CD8-positive, alpha-beta memory T cell (primary cell): ENCODE measurements at regions not wholly inside any gene's neighbourhood (a gene's known extent, or its start where the extent isn't known, plus 50 kb on each side); places are given as distances from the start of the nearest gene placed in this dataset.

Experiments used
- CTCF ChIA-PET: fragments of 350-600 bp; sonication (Branson Sonifier 250); formaldehyde crosslinking; loops from one replicate; lab custom pipeline; 2021; ENCODE audit warnings: antibody characterized with exemption; lab: Charles Lee
- POLR2A ChIA-PET: fragments of 350-600 bp; sonication (Branson Sonifier 250); formaldehyde crosslinking; loops from one replicate; lab custom pipeline; 2021; ENCODE audit warnings: antibody characterized with exemption; lab: Charles Lee
- DNase-seq, 5 donors: peaks; one replicate each; pipeline versions ENCODE4 v3.0.0 to v3.0.0-alpha.2; 2020 to 2022; ENCODE audit warnings: mixed read lengths in 1 of 5
- H3K27ac ChIP-seq: one replicate; pipeline ENCODE4 v1.7.0; 2013; ENCODE audit warnings: low read depth, mild to moderate bottlenecking, low read length, moderate library complexity
- H3K27me3 ChIP-seq: 2 replicates; pipeline ENCODE4 v1.7.0; 2013; ENCODE audit warnings: low read length, mild to moderate bottlenecking; ENCODE audit not compliant: insufficient read depth, poor library complexity, severe bottlenecking
- H3K36me3 ChIP-seq: 2 replicates; pipeline ENCODE4 v1.7.0; 2013; ENCODE audit warnings: mild to moderate bottlenecking, low read length, moderate library complexity; ENCODE audit not compliant: insufficient read depth
- H3K4me1 ChIP-seq: 2 replicates; pipeline ENCODE4 v1.7.0; 2013; ENCODE audit warnings: mild to moderate bottlenecking, low read length, moderate library complexity; ENCODE audit not compliant: insufficient read depth
- H3K4me3 ChIP-seq: 2 replicates; pipeline ENCODE4 v1.7.0; 2013; ENCODE audit warnings: mild to moderate bottlenecking, low read length
- H3K9me3 ChIP-seq: 2 replicates; pipeline ENCODE4 v1.7.0; 2013; ENCODE audit warnings: mild to moderate bottlenecking, low read length
- H3K27ac Mint-ChIP-seq, 8 donors: one replicate each; pipeline ENCODE4 v1.8.0; 2020 to 2021; ENCODE audit warnings: mixed read lengths in 8 of 8, mild to moderate bottlenecking in 6 of 8, inconsistent platforms in 3 of 8, moderate library complexity in 3 of 8
- H3K27me3 Mint-ChIP-seq, 2 donors: one replicate each; pipeline ENCODE4 v1.8.0; 2020 to 2021; ENCODE audit warnings: mixed read lengths in 2 of 2, mild to moderate bottlenecking in 1 of 2, moderate library complexity in 1 of 2
- H3K36me3 Mint-ChIP-seq, 3 donors: one replicate each; pipeline ENCODE4 v1.8.0; 2020 to 2021; ENCODE audit warnings: mixed read lengths in 3 of 3, inconsistent platforms in 1 of 3, mild to moderate bottlenecking in 1 of 3
- H3K4me1 Mint-ChIP-seq, 3 donors: one replicate each; pipeline ENCODE4 v1.8.0; 2020 to 2021; ENCODE audit warnings: mixed read lengths in 3 of 3, inconsistent platforms in 1 of 3, mild to moderate bottlenecking in 1 of 3
- H3K4me3 Mint-ChIP-seq, 7 donors: one replicate each; pipeline ENCODE4 v1.8.0; 2020 to 2021; ENCODE audit warnings: mixed read lengths in 7 of 7, mild to moderate bottlenecking in 6 of 7, moderate library complexity in 4 of 7, inconsistent platforms in 2 of 7
- H3K9me3 Mint-ChIP-seq, 5 donors: one replicate each; pipeline ENCODE4 v1.8.0; 2020 to 2022; ENCODE audit warnings: mixed read lengths in 5 of 5, mild to moderate bottlenecking in 3 of 5, moderate library complexity in 2 of 5, inconsistent platforms in 1 of 5

GRCh38 chr5:110250355-110250754 is 476.1 kb downstream of the TMEM232 start:
- CTCF ChIA-PET = no interaction called here

DNA sequence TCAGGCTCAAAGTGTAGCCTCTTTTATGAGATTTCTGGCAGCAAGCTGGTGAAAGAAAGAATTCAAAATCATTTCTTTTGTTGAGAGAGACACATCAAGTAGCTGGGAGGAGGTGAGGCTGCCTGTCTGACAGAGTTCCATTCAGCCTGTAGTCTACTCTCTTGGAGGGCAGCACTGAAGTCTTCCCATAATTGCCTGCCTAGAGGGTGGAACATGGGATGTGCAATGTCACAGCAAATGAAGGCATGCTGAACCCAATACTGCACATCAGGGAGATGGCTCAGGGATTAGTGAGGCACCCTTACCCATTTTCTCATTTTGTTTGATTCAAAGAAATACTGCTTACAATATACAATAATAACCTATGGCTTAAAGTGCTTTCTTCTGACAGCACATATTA is 475.7 kb downstream of the TMEM232 start:
- Mint-ChIP-seq H3K4me3 (no peak overlapping the region), H3K27me3 (peaks cover 0 to 7% of the 10 kb centered on the region in 2 donors), H3K4me1 (no peaks in the 10 kb centered on the region), H3K27ac (no peak overlapping the region), H3K36me3 (no peaks in the 10 kb centered on the region), H3K9me3 (no peaks in the 10 kb centered on the region)
- H3K4me1 ChIP-seq = no peaks in the 10 kb centered on the region
- POLR2A ChIA-PET = no interaction called here
- H3K27me3 ChIP-seq = no peaks in the 10 kb centered on the region
- no peak overlapping the region for H3K27ac ChIP-seq
- H3K4me3 ChIP-seq = no peak overlapping the region
- no peaks in the 10 kb centered on the region for H3K36me3 ChIP-seq
- no peak for DNase-seq
- CTCF ChIA-PET = no interaction called here
- H3K9me3 ChIP-seq = no peaks in the 10 kb centered on the region

More at GRCh38 chr5:110250355-110250754, 476.1 kb downstream of the TMEM232 start:
- POLR2A ChIA-PET = no interaction called here
- Histone ChIP-seq H3K4me3 (no peak overlapping the region), H3K4me1 (no peaks in the 10 kb centered on the region), H3K27ac (no peak overlapping the region), H3K9me3 (no peaks in the 10 kb centered on the region), H3K36me3 (no peaks in the 10 kb centered on the region), H3K27me3 (no peaks in the 10 kb centered on the region)
- Mint-ChIP-seq H3K9me3 (no peaks in the 10 kb centered on the region), H3K27ac (no peak overlapping the region), H3K36me3 (no peaks in the 10 kb centered on the region), H3K4me1 (no peaks in the 10 kb centered on the region), H3K4me3 (no peak overlapping the region), H3K27me3 (peaks cover 0 to 7% of the 10 kb centered on the region in 2 donors)
- no peak for DNase-seq

DNA sequence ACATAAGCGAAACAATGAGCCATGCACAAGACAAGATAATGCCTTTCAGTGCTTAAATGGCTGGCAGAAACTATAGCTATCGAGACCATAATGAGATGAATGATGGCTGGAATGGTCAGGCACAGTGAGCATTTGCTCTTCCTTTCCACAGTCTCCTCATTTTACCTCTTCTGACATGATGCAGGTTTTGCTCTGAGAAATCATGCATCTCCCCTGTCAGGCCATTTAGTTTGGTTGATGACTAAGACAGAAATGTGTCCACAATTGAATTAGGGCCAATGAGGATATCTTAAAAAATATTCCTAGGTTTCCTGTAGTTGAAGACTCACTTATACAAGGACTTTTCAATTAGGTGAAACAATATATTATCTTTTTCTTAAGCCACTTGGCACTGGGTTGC is 475.1 kb downstream of the TMEM232 start:
- no peak for DNase-seq
- Mint-ChIP-seq H3K27me3 (peaks cover 0 to 7% of the 10 kb centered on the region in 2 donors), H3K36me3 (no peaks in the 10 kb centered on the region), H3K27ac (no peak overlapping the region), H3K4me3 (no peak overlapping the region), H3K9me3 (no peaks in the 10 kb centered on the region), H3K4me1 (no peaks in the 10 kb centered on the region)
- ChIA-PET POLR2A (no interaction called here), CTCF (no interaction called here)
- no peak overlapping the region for H3K4me3 ChIP-seq
- no peaks in the 10 kb centered on the region for H3K36me3 ChIP-seq
- H3K27ac ChIP-seq = no peak overlapping the region
- no peaks in the 10 kb centered on the region for H3K27me3 ChIP-seq
- no peaks in the 10 kb centered on the region for H3K4me1 ChIP-seq
- H3K9me3 ChIP-seq = no peaks in the 10 kb centered on the region

DNA sequence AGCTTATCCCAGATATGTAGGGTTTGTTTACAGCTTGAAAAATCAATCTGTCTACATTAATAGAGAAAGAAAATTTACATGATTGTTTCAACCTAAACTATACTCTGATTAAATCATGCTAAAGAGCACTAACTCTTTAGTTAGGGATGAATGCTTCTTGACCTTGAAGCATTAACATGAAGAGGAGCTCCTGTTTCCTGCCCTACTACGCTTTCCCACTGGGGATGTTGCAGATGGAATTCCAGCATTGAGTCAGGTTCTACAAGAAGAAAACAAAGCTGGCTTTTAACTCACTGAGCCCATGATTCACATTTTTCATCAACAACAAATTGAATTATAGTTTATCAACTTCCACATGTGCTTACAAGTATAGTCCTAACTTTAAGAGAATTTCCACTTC is 471.3 kb downstream of the TMEM232 start:
- H3K27me3 Mint-ChIP-seq = peaks cover 1 to 7% of the 10 kb centered on the region in 2 donors
- Histone ChIP-seq H3K27ac (no peak overlapping the region), H3K9me3 (no peaks in the 10 kb centered on the region), H3K27me3 (no peaks in the 10 kb centered on the region), H3K4me3 (no peak overlapping the region), H3K36me3 (no peaks in the 10 kb centered on the region), H3K4me1 (no peaks in the 10 kb centered on the region)
- H3K27ac Mint-ChIP-seq = no peak overlapping the region
- no peak overlapping the region for H3K4me3 Mint-ChIP-seq
- ChIA-PET CTCF (no interaction called here), POLR2A (interaction anchor here (0.8 kb wide), 1 partner anchor 17 kb away, joined by 3 read pairs; no protein-coding TSS in a partner anchor)
- no peaks in the 10 kb centered on the region for H3K9me3 Mint-ChIP-seq
- DNase-seq = no peak
- no peaks in the 10 kb centered on the region for H3K36me3 Mint-ChIP-seq
- no peaks in the 10 kb centered on the region for H3K4me1 Mint-ChIP-seq

DNA sequence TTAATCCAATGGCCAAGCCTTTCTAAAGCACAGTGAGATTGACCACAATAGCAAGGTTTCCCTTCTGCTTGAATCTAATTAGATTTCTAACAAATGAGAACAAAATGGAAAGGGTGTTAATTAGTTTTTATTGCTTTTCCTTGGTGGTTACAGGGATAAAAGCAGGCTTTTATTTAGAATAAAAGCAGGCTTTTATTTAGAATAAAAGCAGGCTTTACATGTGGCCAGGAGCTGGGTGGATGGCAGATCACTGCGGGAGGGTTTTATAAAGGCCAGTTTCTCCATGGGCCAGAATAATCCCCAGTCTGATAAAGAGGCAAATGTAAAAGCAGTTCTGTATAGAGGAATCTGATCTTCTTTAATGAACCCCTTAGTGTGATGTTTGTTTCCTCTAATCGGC is 470.2 kb downstream of the TMEM232 start:
- DNase-seq = no peak
- Histone ChIP-seq H3K36me3 (no peaks in the 10 kb centered on the region), H3K27ac (no peak overlapping the region), H3K9me3 (no peaks in the 10 kb centered on the region), H3K4me3 (no peak overlapping the region), H3K27me3 (no peaks in the 10 kb centered on the region), H3K4me1 (no peaks in the 10 kb centered on the region)
- Mint-ChIP-seq H3K4me3 (no peak overlapping the region), H3K9me3 (no peaks in the 10 kb centered on the region), H3K27me3 (peaks cover 1 to 7% of the 10 kb centered on the region in 2 donors), H3K4me1 (no peaks in the 10 kb centered on the region), H3K27ac (no peak overlapping the region), H3K36me3 (no peaks in the 10 kb centered on the region)
- ChIA-PET POLR2A (no interaction called here), CTCF (no interaction called here)

DNA sequence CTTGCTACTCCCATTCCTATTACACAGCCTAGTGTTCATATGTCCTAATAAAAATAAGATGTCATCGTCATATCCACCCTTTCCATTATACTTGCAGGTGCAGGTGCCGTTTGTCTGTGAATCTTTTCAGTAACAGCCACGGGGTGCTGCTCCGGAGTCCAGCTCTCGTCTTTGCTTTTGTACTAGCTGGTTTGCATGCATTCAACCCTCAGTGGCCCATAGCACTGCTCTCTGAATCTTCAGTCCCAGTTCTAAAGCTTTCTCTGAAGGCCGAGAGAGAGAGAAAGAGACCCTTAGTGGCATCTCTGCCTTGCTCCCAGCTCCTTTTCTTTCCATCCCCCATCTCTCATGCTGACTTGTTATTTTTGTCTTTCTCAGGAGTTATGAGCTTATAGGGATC is 468.5 kb downstream of the TMEM232 start:
- H3K27ac Mint-ChIP-seq = no peak overlapping the region
- ChIA-PET CTCF (no interaction called here), POLR2A (no interaction called here)
- H3K4me3 Mint-ChIP-seq = peak overlapping the region in 1 of 7 donors; percentile 1
- peaks cover 0 to 1% of the 10 kb centered on the region in 2 donors for H3K27me3 Mint-ChIP-seq
- no peaks in the 10 kb centered on the region for H3K36me3 ChIP-seq
- H3K36me3 Mint-ChIP-seq = no peaks in the 10 kb centered on the region
- H3K27ac ChIP-seq = no peak overlapping the region
- no peaks in the 10 kb centered on the region for H3K9me3 Mint-ChIP-seq
- no peaks in the 10 kb centered on the region for H3K4me1 ChIP-seq
- H3K4me1 Mint-ChIP-seq = no peaks in the 10 kb centered on the region
- no peaks in the 10 kb centered on the region for H3K27me3 ChIP-seq
- DNase-seq = no peak
- H3K4me3 ChIP-seq = no peak overlapping the region
- no peaks in the 10 kb centered on the region for H3K9me3 ChIP-seq

GRCh38 chr5:110258460-110259216 is 467.8 kb downstream of the TMEM232 start:
- no peaks in the 10 kb centered on the region for H3K4me1 ChIP-seq
- no peaks in the 10 kb centered on the region for H3K27me3 ChIP-seq
- Mint-ChIP-seq H3K9me3 (peaks cover 0 to 1% (median 0%) of the 10 kb centered on the region in 5 donors), H3K27me3 (peaks cover 0 to 1% of the 10 kb centered on the region in 2 donors), H3K36me3 (no peaks in the 10 kb centered on the region), H3K4me1 (no peaks in the 10 kb centered on the region), H3K4me3 (no peak overlapping the region), H3K27ac (no peak overlapping the region)
- H3K9me3 ChIP-seq = no peaks in the 10 kb centered on the region
- no peak overlapping the region for H3K4me3 ChIP-seq
- DNase-seq = no peak
- H3K36me3 ChIP-seq = no peaks in the 10 kb centered on the region
- POLR2A ChIA-PET = no interaction called here
- no peak overlapping the region for H3K27ac ChIP-seq
- CTCF ChIA-PET = no interaction called here

DNA sequence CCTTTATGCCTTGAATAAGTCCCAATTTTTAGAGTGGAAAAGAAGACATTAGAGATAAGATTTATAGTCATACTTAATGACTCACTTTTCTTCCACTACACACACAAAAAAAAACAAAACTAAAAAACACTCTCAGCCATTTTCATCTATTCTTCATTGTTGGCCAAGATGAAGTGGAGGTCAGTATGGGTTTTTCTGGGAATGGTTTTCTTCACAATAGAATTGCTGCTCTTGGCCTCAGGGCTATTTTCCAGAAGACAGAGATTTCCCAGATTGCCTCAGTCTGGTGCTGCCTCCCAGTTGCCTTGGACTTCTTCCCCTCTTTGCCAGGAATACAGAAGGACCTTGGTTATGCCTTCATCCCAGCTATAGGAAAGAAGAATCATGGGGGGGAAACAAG is 463.7 kb downstream of the TMEM232 start:
- ChIA-PET CTCF (no interaction called here), POLR2A (no interaction called here)
- Mint-ChIP-seq H3K4me1 (no peaks in the 10 kb centered on the region), H3K4me3 (no peak overlapping the region), H3K27me3 (peaks cover 0 to 1% of the 10 kb centered on the region in 2 donors), H3K27ac (no peak overlapping the region), H3K36me3 (no peaks in the 10 kb centered on the region), H3K9me3 (peaks cover 0 to 1% (median 0%) of the 10 kb centered on the region in 5 donors)
- no peak for DNase-seq
- H3K4me3 ChIP-seq = no peak overlapping the region
- no peaks in the 10 kb centered on the region for H3K9me3 ChIP-seq
- H3K4me1 ChIP-seq = no peaks in the 10 kb centered on the region
- H3K27ac ChIP-seq = no peak overlapping the region
- H3K36me3 ChIP-seq = no peaks in the 10 kb centered on the region
- H3K27me3 ChIP-seq = no peaks in the 10 kb centered on the region
